ENCODE measurements at regions not wholly inside any gene's neighbourhood (a gene's known extent, or its start where the extent isn't known, plus 50 kb on each side); places are given as distances from the start of the nearest gene placed in this dataset.

DNA sequence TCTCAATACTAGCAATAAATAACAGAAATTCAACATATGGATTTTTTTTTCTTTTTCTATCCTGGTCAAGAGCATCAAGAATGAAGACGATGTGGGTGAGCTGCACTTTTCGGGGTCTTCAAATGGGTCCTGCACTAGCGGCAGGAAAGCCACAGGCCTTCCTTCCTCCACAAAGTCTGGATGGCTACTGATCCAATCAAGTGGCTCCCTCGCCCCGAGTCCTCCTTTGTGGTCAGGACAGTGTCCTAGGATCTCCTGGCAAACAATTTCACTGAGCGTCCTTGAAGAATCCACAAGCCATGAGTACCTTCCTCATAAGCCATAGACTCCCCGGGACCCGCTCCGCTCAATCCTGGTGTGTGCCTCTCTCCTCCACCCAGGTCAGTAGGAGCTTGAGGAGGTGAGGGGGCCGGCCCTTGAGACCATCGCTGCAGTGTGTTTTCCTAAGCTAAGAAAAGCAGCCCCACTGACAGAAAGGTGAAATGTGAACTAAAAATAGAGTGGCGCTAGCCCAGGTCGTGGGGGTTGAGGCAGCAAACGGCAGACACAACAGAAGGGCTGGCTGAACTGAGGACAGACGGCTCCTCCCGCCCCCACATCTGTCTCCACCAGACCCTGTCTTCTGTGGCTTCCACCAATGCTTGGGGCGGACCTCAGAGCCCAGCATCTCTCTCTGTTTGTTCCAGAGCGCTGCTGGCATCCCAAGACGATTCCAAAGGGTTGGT, 202.3 kb downstream of the HERPUD2 start:
- no peak overlapping the region for H3K9ac ChIP-seq (ENCODE audit: insufficient read depth, low read length)
- H3K9me3 ChIP-seq (ENCODE audit: control insufficient read depth, insufficient read depth, low read depth, low read length) = no peaks in the 10 kb centered on the region
- no peak overlapping the region for H3K4me3 ChIP-seq (replicated peaks in 1 of 4; ENCODE audit: control extremely low read depth in 1 of 4, insufficient read depth in 1 of 4, low read depth in 3 of 4, low read length in 4 of 4)
- no peak overlapping the region for H3K27ac ChIP-seq (ENCODE audit: insufficient read depth, low read length)
- DNase-seq (ENCODE audit: low read depth in 2 of 2) = no peak
- H3K4me2 ChIP-seq (ENCODE audit: extremely low read depth, insufficient read depth, low read length) = no peak overlapping the region
- no peaks in the 10 kb centered on the region for H3K79me2 ChIP-seq (ENCODE audit: control insufficient read depth, insufficient read depth, low read length)
- no peak overlapping the region for H2AFZ ChIP-seq (ENCODE audit: low read length)
- no peaks in the 10 kb centered on the region for H4K20me1 ChIP-seq (ENCODE audit: control insufficient read depth, extremely low read depth, insufficient read depth, low read length)
- TF ChIP-seq CTCF (conservative IDR thresholded peaks at IDR 0.05 in 1 of 2, IDR thresholded peaks at IDR 0.05 in 1 of 2; ENCODE audit: low read depth in 1 of 2, low read length in 2 of 2) (no peak), EZH2 (IDR thresholded peaks at IDR 0.05; ENCODE audit: low read length, missing control alignments) (no peak)
- no peaks in the 10 kb centered on the region for H3K27me3 ChIP-seq (ENCODE audit: control insufficient read depth, insufficient read depth, low read length)
- H3K4me1 ChIP-seq (ENCODE audit: control insufficient read depth, extremely low read depth, insufficient read depth, low read length) = no peaks in the 10 kb centered on the region
- H3K36me3 ChIP-seq (ENCODE audit: control insufficient read depth, insufficient read depth, low read length) = no peaks in the 10 kb centered on the region

DNA sequence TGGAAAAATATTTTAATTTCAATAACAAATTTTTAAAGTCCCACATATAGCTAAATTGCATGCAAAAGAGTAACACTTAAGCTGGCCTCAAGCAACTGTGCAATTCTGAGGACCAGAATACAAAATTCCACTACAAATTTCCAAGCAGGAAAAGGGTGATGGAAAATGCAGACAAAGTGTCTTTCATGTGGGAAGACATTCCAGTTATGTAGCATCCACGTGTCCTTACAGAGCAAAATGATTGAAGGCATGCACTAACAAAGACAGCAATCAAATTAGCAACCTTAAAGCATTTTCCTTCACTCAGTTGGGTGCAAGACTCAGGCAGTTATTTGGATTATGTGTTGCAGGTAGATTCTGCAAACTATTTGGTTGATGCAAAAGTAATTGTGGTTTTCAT, 203.7 kb downstream of the HERPUD2 start:
- no peak overlapping the region for H3K27ac ChIP-seq (ENCODE audit: insufficient read depth, low read length)
- H3K9ac ChIP-seq (ENCODE audit: insufficient read depth, low read length) = no peak overlapping the region
- no peak overlapping the region for H3K4me3 ChIP-seq (replicated peaks in 1 of 4; ENCODE audit: control extremely low read depth in 1 of 4, insufficient read depth in 1 of 4, low read depth in 3 of 4, low read length in 4 of 4)
- H2AFZ ChIP-seq (ENCODE audit: low read length) = no peak overlapping the region
- no peaks in the 10 kb centered on the region for H3K27me3 ChIP-seq (ENCODE audit: control insufficient read depth, insufficient read depth, low read length)
- H4K20me1 ChIP-seq (ENCODE audit: control insufficient read depth, extremely low read depth, insufficient read depth, low read length) = no peaks in the 10 kb centered on the region
- H3K4me2 ChIP-seq (ENCODE audit: extremely low read depth, insufficient read depth, low read length) = no peak overlapping the region
- H3K9me3 ChIP-seq (ENCODE audit: control insufficient read depth, insufficient read depth, low read depth, low read length) = no peaks in the 10 kb centered on the region
- TF ChIP-seq CTCF (conservative IDR thresholded peaks at IDR 0.05 in 1 of 2, IDR thresholded peaks at IDR 0.05 in 1 of 2; ENCODE audit: low read depth in 1 of 2, low read length in 2 of 2) (no peak), EZH2 (IDR thresholded peaks at IDR 0.05; ENCODE audit: low read length, missing control alignments) (no peak)
- no peaks in the 10 kb centered on the region for H3K36me3 ChIP-seq (ENCODE audit: control insufficient read depth, insufficient read depth, low read length)
- no peak for DNase-seq (ENCODE audit: low read depth in 2 of 2)
- H3K4me1 ChIP-seq (ENCODE audit: control insufficient read depth, extremely low read depth, insufficient read depth, low read length) = no peaks in the 10 kb centered on the region
- no peaks in the 10 kb centered on the region for H3K79me2 ChIP-seq (ENCODE audit: control insufficient read depth, insufficient read depth, low read length)

GRCh38 chr7:35487841-35488240, 207.1 kb downstream of the HERPUD2 start:
- Histone ChIP-seq H2AFZ (ENCODE audit: low read length) (no peak overlapping the region), H3K27ac (ENCODE audit: insufficient read depth, low read length) (no peak overlapping the region), H3K36me3 (ENCODE audit: control insufficient read depth, insufficient read depth, low read length) (no peaks in the 10 kb centered on the region), H3K4me2 (ENCODE audit: extremely low read depth, insufficient read depth, low read length) (no peak overlapping the region), H3K27me3 (ENCODE audit: control insufficient read depth, insufficient read depth, low read length) (no peaks in the 10 kb centered on the region), H3K9me3 (ENCODE audit: control insufficient read depth, insufficient read depth, low read depth, low read length) (no peaks in the 10 kb centered on the region), H3K79me2 (ENCODE audit: control insufficient read depth, insufficient read depth, low read length) (no peaks in the 10 kb centered on the region), H4K20me1 (ENCODE audit: control insufficient read depth, extremely low read depth, insufficient read depth, low read length) (no peaks in the 10 kb centered on the region), H3K4me1 (ENCODE audit: control insufficient read depth, extremely low read depth, insufficient read depth, low read length) (no peaks in the 10 kb centered on the region), H3K9ac (ENCODE audit: insufficient read depth, low read length) (no peak overlapping the region), H3K4me3 (replicated peaks in 1 of 4; ENCODE audit: control extremely low read depth in 1 of 4, insufficient read depth in 1 of 4, low read depth in 3 of 4, low read length in 4 of 4) (no peak overlapping the region)
- TF ChIP-seq CTCF (conservative IDR thresholded peaks at IDR 0.05 in 1 of 2, IDR thresholded peaks at IDR 0.05 in 1 of 2; ENCODE audit: low read depth in 1 of 2, low read length in 2 of 2) (no peak), EZH2 (IDR thresholded peaks at IDR 0.05; ENCODE audit: low read length, missing control alignments) (no peak)
- DNase-seq (ENCODE audit: low read depth in 2 of 2) = no peak
